Kidney glomerular epithelial cell (primary cell): ENCODE measurements at regions not wholly inside any gene's neighbourhood (a gene's known extent, or its start where the extent isn't known, plus 50 kb on each side); places are given as distances from the start of the nearest gene placed in this dataset.
"Not testable (repeated sequence)": the region's sequence is repeated elsewhere in the genome, so short reads cannot be mapped to it uniquely, and the experiment has no call there.

Source experiments
- DNase-seq: peaks from one replicate; lab custom pipeline; 2025; lab: John Stamatoyannopoulos, UW

DNA sequence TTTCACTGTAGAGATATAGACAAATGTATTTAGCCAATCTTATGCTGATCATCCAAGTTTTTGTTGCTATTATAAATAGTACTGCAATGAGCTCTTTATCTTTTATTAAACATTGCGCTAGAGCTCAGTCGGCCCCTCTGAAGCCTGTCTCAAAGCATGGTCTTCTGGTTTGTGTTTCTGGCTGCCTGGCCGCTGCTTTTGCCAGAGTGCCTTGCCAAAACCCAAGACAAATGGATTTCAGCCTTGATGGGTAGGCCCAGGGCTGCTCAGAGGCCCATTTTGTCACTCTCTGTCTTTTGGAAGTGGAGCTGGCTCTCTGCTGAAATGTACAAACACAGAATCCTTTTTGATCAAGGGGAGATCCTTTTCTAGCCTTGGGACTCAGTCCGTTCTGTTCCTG, 102.9 kb upstream of the KCNG1 start:
- DNase-seq, result no peak

GRCh38 chr20:51125105-51125504, 102.2 kb upstream of the KCNG1 start:
- no peak for DNase-seq

GRCh38 chr20:51123887-51124286, 101.0 kb upstream of the KCNG1 start:
- DNase-seq, result not testable (repeated sequence)

DNA sequence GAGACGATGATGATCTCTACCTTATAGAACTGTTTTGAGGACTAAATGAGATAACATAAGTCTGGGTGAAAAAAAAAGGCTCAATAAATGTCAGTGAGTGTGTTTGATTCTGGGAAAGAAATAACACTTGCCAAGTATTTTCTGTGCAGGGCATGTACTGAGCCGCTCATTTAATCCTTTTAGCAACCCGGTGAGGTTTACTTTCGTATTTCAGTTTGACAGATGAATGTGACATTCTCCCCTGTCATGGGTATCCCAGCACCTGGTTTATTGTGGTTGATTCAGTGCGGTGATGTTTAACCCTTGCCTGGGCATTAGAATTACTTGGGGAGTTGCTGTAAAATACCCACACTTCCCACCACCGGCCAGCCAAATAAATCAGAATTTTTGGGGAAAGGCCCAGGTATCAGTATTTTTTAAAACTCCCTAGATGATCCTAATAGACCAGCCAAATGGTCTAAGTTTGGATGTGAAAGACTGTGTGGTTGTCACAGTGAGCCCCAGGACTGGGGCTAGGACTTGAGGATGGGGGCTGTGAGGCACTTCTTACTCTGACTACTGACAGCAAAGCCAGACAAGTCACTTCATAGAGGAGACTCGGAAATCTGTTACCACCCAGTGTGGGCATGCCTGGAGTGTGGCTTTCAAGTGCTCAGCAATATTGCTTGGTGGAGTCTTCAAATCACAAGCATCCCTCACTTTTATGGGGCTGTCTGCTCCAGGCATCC, 100.2 kb upstream of the KCNG1 start:
- DNase-seq, result no peak

DNA sequence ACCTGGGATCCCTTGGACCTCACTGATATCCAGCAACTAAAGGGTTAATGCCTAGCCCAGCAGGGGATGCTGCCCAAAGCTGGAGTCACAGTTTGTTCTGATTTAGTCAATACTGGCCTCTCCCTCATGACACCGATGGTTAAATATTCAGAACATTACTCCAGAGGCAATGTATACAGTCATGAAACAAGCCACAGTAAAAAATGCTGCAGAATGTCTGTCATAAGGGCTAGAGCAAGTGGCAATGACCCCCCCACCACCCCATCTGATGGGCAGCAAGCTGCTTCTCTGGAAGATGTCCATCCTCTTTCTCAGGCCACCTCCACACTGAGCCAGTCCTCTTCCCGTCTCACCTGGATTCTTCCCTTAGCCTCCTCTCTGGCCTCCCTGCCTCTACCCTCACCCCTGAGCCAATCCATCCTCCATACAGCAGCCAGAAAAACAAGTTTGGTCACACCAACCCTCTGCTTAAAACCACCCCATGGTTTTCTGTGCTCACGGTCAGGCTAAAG, 99.0 kb upstream of the KCNG1 start:
- no peak for DNase-seq

DNA sequence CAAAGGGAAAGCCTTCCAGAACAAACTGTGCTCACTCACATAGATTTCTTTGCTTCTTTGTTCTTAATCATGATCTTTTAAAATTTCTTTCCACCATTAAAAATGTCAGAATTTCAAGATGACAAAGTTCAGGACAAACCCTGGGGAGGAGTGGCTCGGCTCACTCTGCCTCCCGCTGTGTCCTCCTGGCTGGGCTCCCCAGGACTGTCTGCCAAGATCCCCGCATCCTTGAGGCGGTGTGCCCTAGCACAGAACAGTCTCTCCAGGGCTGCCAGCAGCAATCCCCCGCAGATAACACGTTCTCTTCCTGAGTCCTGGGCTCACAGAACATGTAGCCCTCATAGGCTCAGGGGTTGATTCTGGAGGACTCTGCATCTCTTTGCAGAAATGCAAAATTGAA, 98.4 kb upstream of the KCNG1 start:
- no peak for DNase-seq

- no peak for DNase-seq
Observed at GRCh38 chr20:51120868-51121267, 98.0 kb upstream of the KCNG1 start.

- DNase-seq, result no peak
Observed at GRCh38 chr20:51120438-51120837, 97.5 kb upstream of the KCNG1 start.

DNA sequence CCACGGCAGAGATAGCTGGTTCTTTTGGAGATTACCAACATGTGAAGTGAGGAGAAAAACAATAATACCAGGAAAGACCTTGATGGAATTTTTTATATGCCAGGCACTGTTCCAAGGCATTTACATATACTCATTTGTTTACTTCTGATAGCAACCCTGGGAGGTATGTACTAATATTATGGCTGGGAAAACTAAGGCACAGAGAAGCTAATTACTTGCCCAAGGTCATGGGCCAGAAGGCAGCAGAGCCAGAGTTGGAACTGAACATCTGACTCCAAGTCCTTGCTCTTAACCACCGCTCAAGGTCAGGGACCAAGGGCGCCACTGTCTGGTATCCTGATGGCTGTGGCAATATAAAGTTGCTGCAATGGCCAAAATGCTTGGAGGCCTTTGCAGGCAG, 97.0 kb upstream of the KCNG1 start:
- DNase-seq, result no peak

GRCh38 chr20:51118985-51119527, 96.1 kb upstream of the KCNG1 start:
- no peak for DNase-seq

GRCh38 chr20:51118216-51118615, 95.3 kb upstream of the KCNG1 start:
- DNase-seq, result no peak

GRCh38 chr20:51116765-51117686, 94.1 kb upstream of the KCNG1 start:
- DNase-seq, result no peak

DNA sequence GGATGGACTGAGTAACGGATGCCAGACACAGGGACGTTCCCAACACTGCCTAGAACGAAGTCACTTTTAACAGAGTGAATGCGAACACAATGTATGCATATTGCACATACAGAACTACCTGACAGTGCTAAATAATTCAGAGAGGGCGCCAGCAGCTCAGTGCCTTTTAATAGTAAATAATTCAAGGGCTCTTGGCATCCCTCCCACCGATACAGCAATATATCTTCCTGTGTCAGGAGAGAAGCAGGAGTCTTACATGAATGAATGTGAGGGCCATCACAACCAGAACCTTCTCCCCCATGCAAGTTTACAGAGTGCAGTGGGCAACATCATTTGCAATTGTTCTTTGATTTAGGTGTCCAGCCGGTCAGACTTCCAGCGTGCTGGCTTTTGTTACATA, 88.4 kb upstream of the KCNG1 start:
- no peak for DNase-seq

GRCh38 chr20:51108638-51109363, 85.9 kb upstream of the KCNG1 start:
- DNase-seq, result no peak

DNA sequence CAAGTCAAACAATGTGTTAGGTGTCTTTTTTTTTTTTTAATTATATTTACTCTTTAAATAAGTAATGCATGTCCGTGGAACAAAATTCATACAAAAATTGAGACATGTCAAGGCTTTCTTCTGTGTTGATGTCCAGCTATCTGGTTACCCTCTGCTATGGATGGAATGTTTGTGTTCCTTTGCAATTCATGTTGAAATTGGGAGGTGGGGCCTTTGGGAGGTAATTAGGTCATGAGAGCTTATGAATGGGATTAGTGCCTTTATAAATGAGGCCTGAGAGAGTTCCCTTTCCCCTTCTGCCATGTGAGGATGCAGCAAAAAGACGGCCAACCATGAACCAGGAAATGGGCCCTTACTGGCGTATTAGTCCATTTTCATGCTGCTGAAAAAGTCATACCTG, 83.1 kb upstream of the KCNG1 start:
- DNase-seq, result no peak

GRCh38 chr20:51104960-51105920, 82.3 kb upstream of the KCNG1 start:
- no peak for DNase-seq

DNA sequence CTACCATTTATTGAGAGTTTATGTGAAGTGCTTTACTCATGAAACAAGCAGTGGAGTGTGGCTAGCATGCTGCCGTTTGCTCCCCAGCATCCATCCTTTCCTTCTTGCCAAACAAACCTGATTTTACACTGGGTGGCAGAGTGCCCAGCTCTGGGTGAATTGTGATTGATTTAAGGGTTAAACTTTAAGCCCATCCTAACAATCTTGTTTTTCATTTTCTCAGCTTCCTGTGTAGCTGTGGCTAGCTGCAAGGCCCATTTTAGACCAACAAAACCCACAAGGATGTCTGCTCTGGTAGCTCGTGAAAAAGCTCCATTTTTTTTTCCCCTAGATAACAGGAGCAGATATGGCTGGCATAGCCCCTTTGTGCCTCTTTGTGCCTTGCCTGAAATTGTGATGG, 77.7 kb upstream of the KCNG1 start:
- no peak for DNase-seq

DNA sequence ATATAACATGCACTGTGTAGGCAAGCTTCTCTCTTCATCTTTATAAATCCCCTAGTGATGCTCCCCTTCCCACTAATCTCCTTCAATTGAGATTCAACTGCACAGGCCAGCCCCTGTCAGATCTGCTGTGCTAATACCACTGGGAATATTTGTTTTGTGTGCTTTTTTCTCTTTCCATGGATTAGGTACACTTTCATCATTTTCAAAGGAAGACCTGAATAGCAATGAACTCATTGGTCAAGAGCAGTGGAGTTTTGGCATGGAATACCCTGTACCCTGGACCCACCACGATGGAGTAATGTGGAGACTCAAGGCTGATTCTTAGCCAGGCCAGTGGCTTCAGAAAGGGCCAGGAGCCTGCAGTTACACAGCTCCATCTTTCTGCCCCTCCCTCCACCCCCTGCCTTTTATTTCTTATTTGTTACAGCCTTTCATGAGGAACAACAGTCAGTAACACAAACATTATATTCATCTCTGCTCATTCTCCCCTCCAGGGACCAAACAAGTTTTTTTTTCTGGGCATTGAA, 75.4 kb upstream of the KCNG1 start:
- no peak for DNase-seq

DNA sequence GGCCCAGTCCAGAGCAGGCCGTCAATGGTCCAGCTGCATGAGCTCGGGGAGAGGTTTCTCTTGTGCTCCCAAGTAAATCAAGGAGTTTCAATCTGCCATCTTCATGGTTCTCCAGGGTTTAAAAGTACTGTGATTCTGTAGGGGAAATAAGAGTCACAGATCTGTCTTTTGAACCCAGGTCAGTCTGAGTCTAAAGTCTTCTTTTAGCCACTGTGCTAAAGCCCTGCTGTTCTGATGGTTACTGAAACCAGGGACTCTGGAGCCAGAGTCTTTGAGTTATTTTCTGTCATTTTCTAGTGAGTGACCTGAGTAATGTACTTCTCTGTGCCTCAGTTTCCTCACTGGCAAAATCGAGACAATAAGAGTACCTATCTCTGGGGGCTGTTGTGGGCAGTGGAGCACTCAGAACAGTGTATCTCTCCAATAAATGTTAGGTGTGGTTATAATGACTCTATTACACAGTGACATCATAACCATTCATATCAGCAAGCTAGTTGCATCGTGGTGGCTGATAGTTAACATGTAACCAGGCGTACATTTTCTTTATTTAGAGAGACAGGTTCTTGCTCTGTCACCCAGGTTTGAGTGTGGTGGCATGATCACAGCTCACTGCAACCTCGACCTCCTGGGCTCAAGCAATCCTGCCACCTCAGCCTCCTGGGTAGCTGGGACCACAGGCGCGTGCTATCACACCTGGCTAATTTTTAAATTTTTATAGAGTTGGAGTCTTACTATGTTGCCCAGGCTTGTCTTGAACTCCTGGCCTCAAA, 74.6 kb upstream of the KCNG1 start:
- DNase-seq, result no peak
